B cell (primary cell): ENCODE measurements at regions not wholly inside any gene's neighbourhood (a gene's known extent, or its start where the extent isn't known, plus 50 kb on each side); places are given as distances from the start of the nearest gene placed in this dataset.

Source experiments
- ATAC-seq: fragments of 200-7000 bp; cut with Tn5 transposase; one replicate; pipeline ENCODE4 v1.10.0; 2021; ENCODE audit warnings: low read depth, mild to moderate bottlenecking, moderate number of reproducible peaks, moderate library complexity
- CTCF ChIA-PET: fragments of 350-600 bp; sonication (Branson Sonifier 250); formaldehyde crosslinking; loops from one replicate; lab custom pipeline; 2021; ENCODE audit warnings: antibody characterized with exemption, inconsistent platforms; lab: Charles Lee
- POLR2A ChIA-PET: fragments of 350-600 bp; sonication (Branson Sonifier 250); formaldehyde crosslinking; loops from one replicate; lab custom pipeline; 2021; ENCODE audit warnings: antibody characterized with exemption; lab: Charles Lee
- DNase-seq: peaks from one replicate; pipeline ENCODE4 v3.0.0; 2013
- H2AFZ ChIP-seq: 2 replicates; pipeline ENCODE4 v1.6.1; 2012; ENCODE audit warnings: mild to moderate bottlenecking, low read depth, low read length; ENCODE audit not compliant: insufficient read depth, poor library complexity, severe bottlenecking
- H3K27ac ChIP-seq, 2 donors: 1 replicate in 1 of 2; 2 replicates in 1 of 2; pipeline ENCODE4 v1.5.1; 2012 to 2013; ENCODE audit warnings: low read length in 2 of 2, mild to moderate bottlenecking in 2 of 2, moderate library complexity in 1 of 2
- H3K27me3 ChIP-seq, 4 experiments: fragments of 200-600 bp in 1 of 4; sonication (generic) in 1 of 4; replicated peaks in 1 of 4; 1 replicate in 2 of 4; 2 replicates in 2 of 4; pipeline versions ENCODE4 v1.6.1 to v1.7.0; 2013 to 2016; ENCODE audit warnings: low read length in 3 of 4, mild to moderate bottlenecking in 2 of 4, mixed read lengths in 1 of 4, moderate library complexity in 1 of 4; ENCODE audit not compliant: insufficient read depth in 4 of 4, control insufficient read depth in 3 of 4; ENCODE audit errors: control extremely low read depth in 1 of 4
- H3K36me3 ChIP-seq, 2 experiments: replicated peaks in 1 of 2; 1 replicate in 1 of 2; 2 replicates in 1 of 2; pipeline versions ENCODE4 v1.6.1 to v1.7.1; 2013; ENCODE audit warnings: low read length in 1 of 2; ENCODE audit not compliant: insufficient read depth in 2 of 2, control insufficient read depth in 1 of 2; ENCODE audit errors: control extremely low read depth in 1 of 2, extremely low read depth in 1 of 2
- H3K4me1 ChIP-seq, 2 donors: fragments of 200-600 bp in 1 of 2; sonication (generic) in 1 of 2; 1 replicate in 1 of 2; 2 replicates in 1 of 2; pipeline versions ENCODE4 v1.5.1 to v1.6.1; 2013 to 2017; ENCODE audit warnings: low read length in 2 of 2; ENCODE audit not compliant: control insufficient read depth in 2 of 2, insufficient read depth in 2 of 2
- H3K4me2 ChIP-seq: replicated peaks from 2 replicates; pipeline ENCODE3; 2012; ENCODE audit warnings: mild to moderate bottlenecking, low read depth, low read length; ENCODE audit not compliant: poor library complexity, severe bottlenecking
- H3K4me3 ChIP-seq, 5 experiments: fragments of 200-600 bp in 1 of 5; sonication (generic) in 1 of 5; 1 replicate in 3 of 5; 2 replicates in 2 of 5; pipeline versions ENCODE4 v1.5.1 to v1.7.0; 2011 to 2016; ENCODE audit warnings: low read length in 4 of 5, mild to moderate bottlenecking in 4 of 5, low read depth in 2 of 5, control low read depth in 1 of 5, moderate library complexity in 1 of 5; ENCODE audit not compliant: insufficient read depth in 1 of 5; ENCODE audit errors: control extremely low read depth in 1 of 5, extremely low read depth in 1 of 5
- H3K79me2 ChIP-seq: fragments of 200-600 bp; sonication (generic); one replicate; pipeline ENCODE4 v1.6.0; 2016; ENCODE audit warnings: low read length; ENCODE audit not compliant: control insufficient read depth, insufficient read depth
- H3K9ac ChIP-seq: fragments of 200-600 bp; sonication (generic); 2 replicates; pipeline ENCODE4 v1.6.1; 2017; ENCODE audit warnings: mild to moderate bottlenecking, low read length, moderate library complexity
- H3K9me3 ChIP-seq, 3 donors: one replicate each; pipeline versions ENCODE4 v1.6.1 to v1.7.1; 2013; ENCODE audit warnings: low read length in 2 of 3; ENCODE audit not compliant: control insufficient read depth in 2 of 3, insufficient read depth in 1 of 3; ENCODE audit errors: control extremely low read depth in 1 of 3
- H4K20me1 ChIP-seq: 2 replicates; pipeline ENCODE4 v1.6.0; 2012; ENCODE audit warnings: mild to moderate bottlenecking, low read length; ENCODE audit not compliant: insufficient read depth, control insufficient read depth, poor library complexity, severe bottlenecking
- H3K27ac Mint-ChIP-seq: one replicate; pipeline ENCODE4 v1.8.0; 2021; ENCODE audit warnings: mixed read lengths
- H3K27me3 Mint-ChIP-seq: one replicate; pipeline ENCODE4 v1.8.0; 2021; ENCODE audit warnings: mixed read lengths
- H3K4me1 Mint-ChIP-seq: one replicate; pipeline ENCODE4 v1.8.0; 2021; ENCODE audit warnings: mixed read lengths
- H3K4me3 Mint-ChIP-seq: one replicate; pipeline ENCODE4 v1.8.0; 2021; ENCODE audit warnings: mixed read lengths
- H3K9me3 Mint-ChIP-seq: one replicate; pipeline ENCODE4 v1.8.0; 2022; ENCODE audit warnings: mixed read lengths; ENCODE audit not compliant: insufficient read depth
- EZH2 ChIP-seq: IDR thresholded peaks from 2 replicates; pipeline ENCODE4 v1.6.1; 2012; ENCODE audit warnings: borderline replicate concordance, low read depth, mild to moderate bottlenecking, moderate library complexity, low read length; ENCODE audit not compliant: insufficient read depth, poor library complexity, severe bottlenecking
- WGBS: methylation state at CpG from one replicate; pipeline ENCODE4 v1.1.5; 2013; ENCODE audit warnings: missing lambda C conversion rate; ENCODE audit not compliant: insufficient coverage; 5-methylcytosine and 5-hydroxymethylcytosine counted together
- intact Hi-C: fragments of 100-400 bp; cut with micrococcal nuclease; formaldehyde crosslinking; loops from one replicate; pipeline ENCODE4 v1.10.0; 2022
- TF ChIP-seq, protein P1 (sequence below): fragments of 200-600 bp; IDR thresholded peaks from one replicate; pipeline ENCODE4 v1.8.0; 2022; ENCODE audit warnings: antibody characterized with exemption, mild to moderate bottlenecking

DNA sequence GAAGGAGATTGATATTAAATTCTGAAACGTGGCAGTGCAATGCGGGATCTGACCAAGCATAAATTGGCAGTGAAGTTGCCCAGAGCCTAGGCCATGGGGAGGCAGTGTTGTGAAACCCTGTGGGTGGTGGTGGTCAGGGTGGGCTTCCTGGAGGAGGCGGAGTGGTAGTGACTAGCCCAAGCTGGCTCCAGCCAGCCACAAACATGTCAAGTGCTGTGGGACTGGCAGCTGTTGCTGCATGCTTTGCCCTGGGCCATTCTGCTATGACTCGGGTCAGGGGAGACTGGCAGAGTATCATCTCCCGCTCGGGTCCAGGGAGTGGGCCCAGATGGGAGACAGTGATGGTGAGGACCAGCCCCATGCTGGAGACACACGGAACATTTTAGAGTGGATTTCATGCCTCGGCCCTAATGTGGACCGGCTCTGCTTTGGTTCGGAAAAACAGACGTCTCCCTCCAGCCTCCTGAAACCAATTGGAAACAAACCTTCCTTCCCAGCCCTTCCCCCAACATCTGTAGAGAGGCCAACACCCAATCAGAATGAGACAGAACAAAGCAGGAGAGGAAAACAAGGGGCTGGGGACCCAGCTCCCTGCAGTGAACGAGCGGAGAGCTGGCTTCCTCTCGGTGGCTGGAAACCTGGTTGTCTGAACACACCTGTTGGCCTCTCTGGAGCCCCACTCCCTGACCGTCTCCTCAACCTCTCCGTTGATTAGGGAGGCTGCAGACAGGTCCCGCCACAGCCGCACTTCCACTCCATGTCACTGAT is 58.2 kb downstream of the TMEM270 start:
- intact Hi-C loops: no loop called here
- DNase-seq (no peak), ATAC-seq (no peak)
- Mint-ChIP-seq H3K9me3 (no peaks in the 10 kb centered on the region), H3K4me3 (no peak overlapping the region), H3K27ac (no peak overlapping the region), H3K27me3 (peaks cover 25% of the 10 kb centered on the region), H3K4me1 (no peaks in the 10 kb centered on the region)
- Histone ChIP-seq H3K36me3 (no peaks in the 10 kb centered on the region), H3K27me3 (no peaks in the 10 kb centered on the region), H3K4me3 (no peak overlapping the region), H4K20me1 (no peaks in the 10 kb centered on the region), H3K4me1 (no peaks in the 10 kb centered on the region), H2AFZ (no peak overlapping the region), H3K4me2 (no peak overlapping the region), H3K9ac (no peak overlapping the region), H3K9me3 (peaks cover 0 to 2% (median 0%) of the 10 kb centered on the region in 3 donors), H3K27ac (no peak overlapping the region), H3K79me2 (no peaks in the 10 kb centered on the region)
- ChIA-PET POLR2A (no interaction called here), CTCF (no interaction called here)
- TF ChIP-seq, protein P1, sequence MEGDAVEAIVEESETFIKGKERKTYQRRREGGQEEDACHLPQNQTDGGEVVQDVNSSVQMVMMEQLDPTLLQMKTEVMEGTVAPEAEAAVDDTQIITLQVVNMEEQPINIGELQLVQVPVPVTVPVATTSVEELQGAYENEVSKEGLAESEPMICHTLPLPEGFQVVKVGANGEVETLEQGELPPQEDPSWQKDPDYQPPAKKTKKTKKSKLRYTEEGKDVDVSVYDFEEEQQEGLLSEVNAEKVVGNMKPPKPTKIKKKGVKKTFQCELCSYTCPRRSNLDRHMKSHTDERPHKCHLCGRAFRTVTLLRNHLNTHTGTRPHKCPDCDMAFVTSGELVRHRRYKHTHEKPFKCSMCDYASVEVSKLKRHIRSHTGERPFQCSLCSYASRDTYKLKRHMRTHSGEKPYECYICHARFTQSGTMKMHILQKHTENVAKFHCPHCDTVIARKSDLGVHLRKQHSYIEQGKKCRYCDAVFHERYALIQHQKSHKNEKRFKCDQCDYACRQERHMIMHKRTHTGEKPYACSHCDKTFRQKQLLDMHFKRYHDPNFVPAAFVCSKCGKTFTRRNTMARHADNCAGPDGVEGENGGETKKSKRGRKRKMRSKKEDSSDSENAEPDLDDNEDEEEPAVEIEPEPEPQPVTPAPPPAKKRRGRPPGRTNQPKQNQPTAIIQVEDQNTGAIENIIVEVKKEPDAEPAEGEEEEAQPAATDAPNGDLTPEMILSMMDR: no peak
- no peak for TF ChIP-seq EZH2
- WGBS: 94% methylated on average over 14 of the region's 18 CpGs

DNA sequence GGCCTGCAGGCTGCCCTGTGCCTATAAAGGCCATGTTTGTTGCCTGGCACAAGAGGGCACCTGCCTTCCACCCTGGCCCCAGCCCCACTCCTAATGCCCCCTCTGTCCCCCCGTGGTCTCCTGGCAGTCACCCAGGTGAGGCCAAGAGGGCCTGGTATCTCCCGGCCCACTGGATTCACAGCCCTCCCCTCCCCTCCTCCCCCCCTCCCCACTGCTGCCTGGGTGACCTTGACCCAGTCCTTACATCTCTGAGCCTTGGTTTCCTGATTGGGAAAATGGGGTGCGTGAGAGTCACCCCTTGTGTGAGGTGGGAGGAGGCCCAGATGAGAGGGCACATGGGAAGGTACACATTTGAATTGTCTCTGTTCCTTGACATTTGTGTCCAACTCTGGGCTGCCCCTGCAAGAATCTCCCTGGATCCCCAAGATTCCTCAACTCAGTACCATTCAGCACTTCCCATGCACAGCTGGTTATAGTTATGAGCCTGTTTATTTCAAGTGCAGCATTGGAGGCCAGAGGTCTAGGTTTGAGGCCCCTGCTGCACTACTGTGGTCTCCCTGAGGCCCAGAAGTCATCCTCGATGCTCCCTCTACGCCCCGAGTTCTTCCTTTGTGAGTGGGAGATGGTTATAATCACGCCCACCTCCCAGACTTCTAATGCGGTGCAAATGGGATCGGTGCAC is 58.9 kb downstream of the TMEM270 start:
- WGBS: 100% methylated on average over 2 of the region's 9 CpGs
- POLR2A ChIA-PET: no interaction called here
- Histone ChIP-seq H3K27ac (no peak overlapping the region), H3K4me1 (no peaks in the 10 kb centered on the region), H3K36me3 (no peaks in the 10 kb centered on the region), H2AFZ (no peak overlapping the region), H4K20me1 (no peaks in the 10 kb centered on the region), H3K4me3 (no peak overlapping the region), H3K4me2 (no peak overlapping the region), H3K27me3 (no peaks in the 10 kb centered on the region), H3K9me3 (peaks cover 0 to 2% (median 0%) of the 10 kb centered on the region in 3 donors), H3K79me2 (no peaks in the 10 kb centered on the region), H3K9ac (no peak overlapping the region)
- Mint-ChIP-seq H3K27ac (no peak overlapping the region), H3K4me3 (no peak overlapping the region), H3K9me3 (no peaks in the 10 kb centered on the region), H3K4me1 (no peaks in the 10 kb centered on the region), H3K27me3 (peaks cover 30% of the 10 kb centered on the region)
- DNase-seq: no peak
- TF ChIP-seq, protein P1: no peak
- no peak for TF ChIP-seq EZH2
- intact Hi-C loops: no loop called here
- ATAC-seq: no peak
- CTCF ChIA-PET: no interaction called here
